HEK293 (cell line): ENCODE measurements at regions not wholly inside any gene's neighbourhood (a gene's known extent, or its start where the extent isn't known, plus 50 kb on each side); places are given as distances from the start of the nearest gene placed in this dataset.

Experiments
- CTCF ChIA-PET: fragments of 350-600 bp; formaldehyde crosslinking; extraction: SDS; loops from one replicate; lab custom pipeline; 2021; ENCODE audit warnings: antibody characterized with exemption; lab: Yijun Ruan, JAX
- POLR2A ChIA-PET: fragments of 300-600 bp; formaldehyde crosslinking; extraction: SDS; loops from one replicate; lab custom pipeline; 2020; ENCODE audit warnings: antibody characterized with exemption, inconsistent platforms; lab: Yijun Ruan, JAX
- H3K27ac ChIP-seq: fragments of 200-500 bp; sonication (Bioruptor generic); 2 replicates; pipeline ENCODE4 v1.5.1; 2014; ENCODE audit warnings: low read depth, low read length, control low read depth, inconsistent platforms; ENCODE audit errors: extremely low read depth
- H3K36me3 ChIP-seq, 2 experiments: fragments of 200-500 bp in 1 of 2; sonication (Bioruptor generic) in 1 of 2; 1 replicate in 1 of 2; 2 replicates in 1 of 2; pipeline ENCODE4 v1.5.1; 2014 to 2017; ENCODE audit warnings: inconsistent platforms in 2 of 2, low read length in 2 of 2; ENCODE audit not compliant: control insufficient read depth in 2 of 2, insufficient read depth in 1 of 2
- H3K4me1 ChIP-seq: fragments of 200-500 bp; sonication (Bioruptor generic); 2 replicates; pipeline ENCODE4 v1.5.1; 2014; ENCODE audit warnings: mild to moderate bottlenecking, low read length, inconsistent platforms; ENCODE audit not compliant: control insufficient read depth, insufficient read depth
- H3K4me3 ChIP-seq: 2 replicates; pipeline ENCODE4 v1.5.1; 2011; ENCODE audit warnings: low read depth, mild to moderate bottlenecking, control low read depth, low read length, moderate library complexity
- H3K9me3 ChIP-seq: fragments of 200-500 bp; sonication (Bioruptor generic); 2 replicates; pipeline ENCODE4 v1.5.1; 2014; ENCODE audit warnings: low read depth, low read length, inconsistent platforms; ENCODE audit not compliant: control insufficient read depth, insufficient read depth
- GLIS2 ChIP-seq: fragments of 450-650 bp; formaldehyde crosslinking; IDR thresholded peaks from 2 replicates; pipeline ENCODE4 v1.5.1; 2016; ENCODE audit warnings: missing biosample characterization, missing genetic modification characterization
- KLF17 ChIP-seq: fragments of 450-650 bp; formaldehyde crosslinking; IDR thresholded peaks from 2 replicates; pipeline ENCODE4 v1.5.1; 2016; ENCODE audit warnings: missing biosample characterization, missing genetic modification characterization
- SETDB1 ChIP-seq: IDR thresholded peaks from one replicate; pipeline ENCODE4 v1.6.1; 2017; ENCODE audit warnings: mild to moderate bottlenecking, low read length, moderate library complexity, mixed read lengths; ENCODE audit not compliant: insufficient read length
- ZBTB17 ChIP-seq: fragments of 450-650 bp; formaldehyde crosslinking; IDR thresholded peaks from 2 replicates; pipeline ENCODE4 v1.5.1; 2016; ENCODE audit warnings: missing biosample characterization, missing genetic modification characterization
- ZEB2 ChIP-seq: fragments of 450-650 bp; formaldehyde crosslinking; IDR thresholded peaks from 2 replicates; pipeline ENCODE4 v1.5.1; 2016; ENCODE audit warnings: missing biosample characterization, missing genetic modification characterization
- ZFP37 ChIP-seq: fragments of 450-650 bp; formaldehyde crosslinking; IDR thresholded peaks from 2 replicates; pipeline ENCODE4 v1.5.1; 2016; ENCODE audit warnings: missing biosample characterization, missing genetic modification characterization
- ZNF112 ChIP-seq: fragments of 450-650 bp; formaldehyde crosslinking; IDR thresholded peaks from 2 replicates; pipeline ENCODE4 v1.5.0; 2017; ENCODE audit warnings: missing biosample characterization, missing genetic modification characterization
- ZNF146 ChIP-seq: fragments of 450-650 bp; formaldehyde crosslinking; IDR thresholded peaks from 2 replicates; pipeline ENCODE4 v1.5.1; 2016; ENCODE audit warnings: missing biosample characterization, missing genetic modification characterization
- ZNF169 ChIP-seq: fragments of 450-650 bp; formaldehyde crosslinking; IDR thresholded peaks from 2 replicates; pipeline ENCODE4 v1.5.1; 2016; ENCODE audit warnings: missing biosample characterization, missing genetic modification characterization
- ZNF184 ChIP-seq: fragments of 450-650 bp; IDR thresholded peaks from 2 replicates; pipeline ENCODE4 v1.5.1; 2018; ENCODE audit warnings: missing biosample characterization, mild to moderate bottlenecking, missing genetic modification characterization
- ZNF280C ChIP-seq: fragments of 450-650 bp; formaldehyde crosslinking; IDR thresholded peaks from 2 replicates; pipeline ENCODE4 v1.5.1; 2016; ENCODE audit warnings: missing biosample characterization, missing genetic modification characterization
- ZNF354C ChIP-seq: fragments of 450-650 bp; formaldehyde crosslinking; IDR thresholded peaks from 2 replicates; pipeline ENCODE4 v1.5.1; 2016; ENCODE audit warnings: missing biosample characterization, missing genetic modification characterization, low read depth, borderline replicate concordance
- ZNF366 ChIP-seq: fragments of 450-650 bp; formaldehyde crosslinking; conservative IDR thresholded peaks from 2 replicates; pipeline ENCODE4 v1.5.1; 2016; ENCODE audit warnings: missing biosample characterization, missing genetic modification characterization
- ZNF37A ChIP-seq: fragments of 450-650 bp; IDR thresholded peaks from 2 replicates; pipeline ENCODE4 v1.5.1; 2018; ENCODE audit warnings: missing biosample characterization, missing genetic modification characterization
- ZNF529 ChIP-seq: fragments of 450-650 bp; formaldehyde crosslinking; IDR thresholded peaks from 2 replicates; pipeline ENCODE4 v1.5.1; 2017; ENCODE audit warnings: missing genetic modification characterization, missing biosample characterization; ENCODE audit not compliant: insufficient replicate concordance
- ZNF621 ChIP-seq: fragments of 450-650 bp; formaldehyde crosslinking; IDR thresholded peaks from 2 replicates; pipeline ENCODE4 v1.5.1; 2017; ENCODE audit warnings: missing biosample characterization, missing genetic modification characterization
- ZNF626 ChIP-seq: fragments of 450-650 bp; sonication (Bioruptor Pico); formaldehyde crosslinking; IDR thresholded peaks from 2 replicates; pipeline ENCODE4 v1.5.1; 2018; ENCODE audit warnings: missing biosample characterization, missing genetic modification characterization, inconsistent platforms
- ZNF791 ChIP-seq: fragments of 450-650 bp; formaldehyde crosslinking; IDR thresholded peaks from 2 replicates; pipeline ENCODE4 v1.5.1; 2016; ENCODE audit warnings: missing biosample characterization, missing genetic modification characterization
- ZNF830 ChIP-seq: fragments of 450-650 bp; IDR thresholded peaks from 2 replicates; pipeline ENCODE4 v1.5.0; 2018; ENCODE audit warnings: missing biosample characterization, missing genetic modification characterization, low read depth, mild to moderate bottlenecking, moderate library complexity
- TF ChIP-seq, protein P1 (sequence below): fragments of 450-650 bp; formaldehyde crosslinking; IDR thresholded peaks from 2 replicates; pipeline ENCODE4 v1.5.1; 2016; ENCODE audit warnings: missing biosample characterization, missing genetic modification characterization, borderline replicate concordance
- TF ChIP-seq, protein P2 (sequence below): fragments of 450-650 bp; formaldehyde crosslinking; IDR thresholded peaks from 2 replicates; pipeline ENCODE4; 2016; ENCODE audit warnings: missing biosample characterization, missing genetic modification characterization

GRCh38 chr7:155884225-155885166 lies 72.2 kb upstream of the SHH start (continued):
- TF ChIP-seq, protein P1, sequence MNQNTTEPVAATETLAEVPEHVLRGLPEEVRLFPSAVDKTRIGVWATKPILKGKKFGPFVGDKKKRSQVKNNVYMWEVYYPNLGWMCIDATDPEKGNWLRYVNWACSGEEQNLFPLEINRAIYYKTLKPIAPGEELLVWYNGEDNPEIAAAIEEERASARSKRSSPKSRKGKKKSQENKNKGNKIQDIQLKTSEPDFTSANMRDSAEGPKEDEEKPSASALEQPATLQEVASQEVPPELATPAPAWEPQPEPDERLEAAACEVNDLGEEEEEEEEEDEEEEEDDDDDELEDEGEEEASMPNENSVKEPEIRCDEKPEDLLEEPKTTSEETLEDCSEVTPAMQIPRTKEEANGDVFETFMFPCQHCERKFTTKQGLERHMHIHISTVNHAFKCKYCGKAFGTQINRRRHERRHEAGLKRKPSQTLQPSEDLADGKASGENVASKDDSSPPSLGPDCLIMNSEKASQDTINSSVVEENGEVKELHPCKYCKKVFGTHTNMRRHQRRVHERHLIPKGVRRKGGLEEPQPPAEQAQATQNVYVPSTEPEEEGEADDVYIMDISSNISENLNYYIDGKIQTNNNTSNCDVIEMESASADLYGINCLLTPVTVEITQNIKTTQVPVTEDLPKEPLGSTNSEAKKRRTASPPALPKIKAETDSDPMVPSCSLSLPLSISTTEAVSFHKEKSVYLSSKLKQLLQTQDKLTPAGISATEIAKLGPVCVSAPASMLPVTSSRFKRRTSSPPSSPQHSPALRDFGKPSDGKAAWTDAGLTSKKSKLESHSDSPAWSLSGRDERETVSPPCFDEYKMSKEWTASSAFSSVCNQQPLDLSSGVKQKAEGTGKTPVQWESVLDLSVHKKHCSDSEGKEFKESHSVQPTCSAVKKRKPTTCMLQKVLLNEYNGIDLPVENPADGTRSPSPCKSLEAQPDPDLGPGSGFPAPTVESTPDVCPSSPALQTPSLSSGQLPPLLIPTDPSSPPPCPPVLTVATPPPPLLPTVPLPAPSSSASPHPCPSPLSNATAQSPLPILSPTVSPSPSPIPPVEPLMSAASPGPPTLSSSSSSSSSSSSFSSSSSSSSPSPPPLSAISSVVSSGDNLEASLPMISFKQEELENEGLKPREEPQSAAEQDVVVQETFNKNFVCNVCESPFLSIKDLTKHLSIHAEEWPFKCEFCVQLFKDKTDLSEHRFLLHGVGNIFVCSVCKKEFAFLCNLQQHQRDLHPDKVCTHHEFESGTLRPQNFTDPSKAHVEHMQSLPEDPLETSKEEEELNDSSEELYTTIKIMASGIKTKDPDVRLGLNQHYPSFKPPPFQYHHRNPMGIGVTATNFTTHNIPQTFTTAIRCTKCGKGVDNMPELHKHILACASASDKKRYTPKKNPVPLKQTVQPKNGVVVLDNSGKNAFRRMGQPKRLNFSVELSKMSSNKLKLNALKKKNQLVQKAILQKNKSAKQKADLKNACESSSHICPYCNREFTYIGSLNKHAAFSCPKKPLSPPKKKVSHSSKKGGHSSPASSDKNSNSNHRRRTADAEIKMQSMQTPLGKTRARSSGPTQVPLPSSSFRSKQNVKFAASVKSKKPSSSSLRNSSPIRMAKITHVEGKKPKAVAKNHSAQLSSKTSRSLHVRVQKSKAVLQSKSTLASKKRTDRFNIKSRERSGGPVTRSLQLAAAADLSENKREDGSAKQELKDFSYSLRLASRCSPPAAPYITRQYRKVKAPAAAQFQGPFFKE (tag by site-specific recombination) = no peak
- no peak for TF ChIP-seq ZNF280C (tag by site-specific recombination)
- TF ChIP-seq, all 188 proteins: peak for 0

GRCh38 chr7:155883491-155884224 lies 71.4 kb upstream of the SHH start:
- no peak overlapping the region for H3K4me3 ChIP-seq
- CTCF ChIA-PET = no interaction called here
- POLR2A ChIA-PET = no interaction called here
- no peak overlapping the region for H3K27ac ChIP-seq
- H3K36me3 ChIP-seq = no peaks in the 10 kb centered on the region
- no peaks in the 10 kb centered on the region for H3K4me1 ChIP-seq
- no peaks in the 10 kb centered on the region for H3K9me3 ChIP-seq
- TF ChIP-seq ZNF354C (tag by site-specific recombination) = no peak
- no peak for TF ChIP-seq ZEB2 (tag by site-specific recombination)
- no peak for TF ChIP-seq ZNF621 (tag by site-specific recombination)
- TF ChIP-seq ZNF366 (tag by site-specific recombination) = no peak
- TF ChIP-seq ZFP37 (tag by site-specific recombination) = no peak
- no peak for TF ChIP-seq ZNF830
- TF ChIP-seq, protein P2, sequence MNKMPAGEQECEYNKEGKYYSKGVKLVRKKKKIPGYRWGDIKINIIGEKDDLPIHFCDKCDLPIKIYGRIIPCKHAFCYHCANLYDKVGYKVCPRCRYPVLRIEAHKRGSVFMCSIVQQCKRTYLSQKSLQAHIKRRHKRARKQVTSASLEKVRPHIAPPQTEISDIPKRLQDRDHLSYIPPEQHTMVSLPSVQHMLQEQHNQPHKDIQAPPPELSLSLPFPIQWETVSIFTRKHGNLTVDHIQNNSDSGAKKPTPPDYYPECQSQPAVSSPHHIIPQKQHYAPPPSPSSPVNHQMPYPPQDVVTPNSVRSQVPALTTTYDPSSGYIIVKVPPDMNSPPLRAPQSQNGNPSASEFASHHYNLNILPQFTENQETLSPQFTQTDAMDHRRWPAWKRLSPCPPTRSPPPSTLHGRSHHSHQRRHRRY = no peak
- TF ChIP-seq ZNF791 (tag by site-specific recombination) = no peak
- TF ChIP-seq ZNF529 (tag by site-specific recombination) = no peak
- no peak for TF ChIP-seq ZNF626 (tag by site-specific recombination)
- no peak for TF ChIP-seq ZNF112 (tag by site-specific recombination)
- TF ChIP-seq ZNF146 (tag by site-specific recombination) = no peak
- TF ChIP-seq ZBTB17 (tag by site-specific recombination) = no peak
- no peak for TF ChIP-seq ZNF184 (tag by site-specific recombination)
- TF ChIP-seq ZNF169 (tag by site-specific recombination) = no peak
- TF ChIP-seq GLIS2 (tag by site-specific recombination) = no peak
- TF ChIP-seq KLF17 (tag by site-specific recombination) = no peak
- TF ChIP-seq ZNF37A (tag by site-specific recombination) = no peak
- TF ChIP-seq SETDB1 = no peak
